HG03097 (cell line): ENCODE measurements at regions not wholly inside any gene's neighbourhood (a gene's known extent, or its start where the extent isn't known, plus 50 kb on each side); places are given as distances from the start of the nearest gene placed in this dataset.

Experiments
- ATAC-seq: cut with Tn5 transposase; IDR thresholded peaks from one replicate; pipeline ENCODE4 v1.9.1; 2021; ENCODE audit not compliant: unreplicated experiment, low FRiP score

DNA sequence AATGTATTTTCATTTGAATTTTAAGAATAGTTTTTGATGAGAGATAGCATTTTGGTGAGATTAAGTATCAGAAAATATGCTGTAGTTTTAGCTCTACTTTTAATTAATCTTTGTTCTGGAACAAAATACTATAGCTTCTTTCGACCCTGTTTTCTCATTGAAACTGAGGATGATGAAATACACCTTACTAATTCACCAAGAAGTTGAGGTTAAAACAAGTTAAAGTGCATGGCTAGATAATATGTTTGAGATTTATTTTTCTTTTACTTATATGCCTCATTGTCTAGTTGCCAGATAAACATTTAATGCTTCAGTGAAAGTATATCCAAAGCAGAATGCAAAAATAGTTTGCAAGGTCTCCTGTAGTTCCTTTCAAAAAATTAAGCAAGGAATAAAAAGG is 140.1 kb upstream of the KCNN2 start:
- no peak for ATAC-seq

DNA sequence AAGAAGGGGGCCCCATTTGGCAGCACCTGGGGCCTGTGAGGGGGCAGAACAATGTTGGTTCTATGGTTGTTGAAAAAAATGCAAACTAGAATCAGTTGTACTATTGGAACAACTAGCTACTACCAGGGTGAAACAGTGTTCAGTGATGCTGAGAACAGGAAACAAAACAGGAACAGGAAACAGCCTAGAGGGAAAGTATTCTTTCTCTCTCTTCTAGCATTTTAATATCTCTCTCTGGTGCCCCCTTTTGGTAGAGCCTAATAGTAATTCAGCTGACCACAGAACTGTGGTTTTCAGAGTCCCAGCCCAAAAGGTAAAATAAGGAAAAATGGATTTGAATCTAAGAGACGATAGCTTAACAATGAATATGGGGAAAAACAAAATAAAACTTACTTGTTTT is 138.0 kb upstream of the KCNN2 start:
- ATAC-seq: peak; percentile 70

DNA sequence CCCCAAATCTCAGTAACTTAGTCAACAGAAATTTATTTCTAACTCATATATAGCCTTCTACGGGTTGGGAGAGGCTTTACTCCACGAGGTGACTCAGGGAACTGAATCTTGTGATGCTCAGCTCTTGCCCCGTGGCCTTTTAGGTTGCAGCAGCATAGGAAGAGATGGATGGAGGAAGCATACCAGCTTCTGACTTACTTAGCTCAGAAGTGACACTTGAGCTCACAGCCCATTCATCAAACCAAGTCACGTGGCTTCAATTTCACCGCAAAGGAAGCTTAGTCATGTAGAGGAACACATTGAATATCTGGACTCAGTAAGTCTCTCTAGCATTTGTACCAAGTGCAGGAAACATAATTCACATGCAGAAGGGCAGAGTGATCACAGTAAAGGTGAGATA is 124.1 kb upstream of the KCNN2 start:
- ATAC-seq: no peak

- no peak for ATAC-seq
These were observed 123.0 kb upstream of the KCNN2 start for GRCh38 chr5:114238771-114239313.

GRCh38 chr5:114243281-114243971 is 118.4 kb upstream of the KCNN2 start:
- ATAC-seq: no peak

DNA sequence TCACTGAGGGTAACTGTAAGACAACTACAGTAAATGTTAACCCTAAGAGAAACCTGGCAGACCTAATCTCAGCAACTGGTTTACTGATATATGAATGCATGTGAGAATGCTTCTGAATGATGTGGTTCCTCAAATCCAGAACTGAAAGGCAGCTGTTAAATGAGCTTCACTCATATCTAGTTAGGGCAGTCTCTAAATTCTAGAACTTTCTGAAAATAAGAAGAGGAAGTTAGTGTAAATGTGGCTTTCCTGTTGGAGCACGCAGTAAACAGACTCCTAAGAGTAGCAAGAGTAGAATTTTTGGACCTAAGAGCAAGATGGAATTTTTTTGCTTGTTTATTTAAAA is 117.9 kb upstream of the KCNN2 start:
- no peak for ATAC-seq

DNA sequence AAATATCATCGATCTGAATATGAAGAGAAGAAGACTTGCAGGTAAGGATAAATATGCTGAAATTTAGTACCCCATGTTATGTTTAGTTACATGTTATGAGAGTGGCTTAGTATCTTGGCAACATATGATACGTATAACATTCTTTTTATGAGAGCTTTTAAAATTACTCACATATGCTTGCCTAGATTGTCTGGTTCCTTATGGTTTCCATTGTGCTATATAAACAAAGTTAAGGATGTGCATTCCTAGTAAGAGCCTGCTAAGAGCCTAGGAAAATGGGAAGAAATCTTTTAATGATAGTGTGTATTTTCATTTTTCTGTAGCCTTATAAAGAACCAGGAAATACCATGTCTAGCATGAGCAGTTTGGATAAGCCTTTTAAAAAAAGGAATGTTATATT is 112.0 kb upstream of the KCNN2 start:
- no peak for ATAC-seq

DNA sequence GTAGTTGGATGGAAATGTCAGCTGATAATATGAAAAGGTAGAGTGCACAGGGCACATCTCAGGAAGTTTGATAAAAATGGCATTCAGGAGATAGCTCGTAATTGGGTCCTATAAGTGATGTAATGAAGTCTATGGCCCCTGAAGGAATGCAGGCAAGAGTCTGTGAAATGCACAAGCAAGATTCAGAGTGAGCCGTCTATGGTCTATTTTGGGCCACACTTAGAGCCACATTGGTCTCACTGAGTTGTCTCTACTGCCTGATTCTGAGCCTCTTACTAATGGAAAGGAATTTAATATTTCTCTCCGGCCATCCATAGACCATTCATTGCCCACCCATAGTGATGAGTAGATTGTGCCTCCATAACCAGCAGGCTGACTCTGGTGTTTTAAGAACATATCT is 111.3 kb upstream of the KCNN2 start:
- no peak for ATAC-seq

DNA sequence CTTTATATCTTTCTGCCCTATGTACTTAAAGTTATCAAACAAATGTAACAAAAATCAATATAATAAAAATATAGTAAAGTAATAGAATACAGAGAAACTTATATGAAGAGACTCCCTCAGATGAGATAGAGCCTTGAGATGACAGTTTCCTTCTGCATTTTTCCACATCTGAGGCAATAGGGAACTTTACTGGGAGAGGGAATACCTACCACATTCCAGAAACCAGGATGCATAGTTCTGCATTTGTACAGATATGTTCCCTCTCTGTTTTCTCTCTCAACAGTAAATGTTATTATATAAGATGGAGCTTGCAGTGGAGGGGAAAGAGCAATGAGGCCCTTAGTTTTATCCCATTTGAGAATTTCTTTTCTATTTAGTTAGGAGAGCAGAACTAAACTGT is 109.6 kb upstream of the KCNN2 start:
- ATAC-seq: no peak

DNA sequence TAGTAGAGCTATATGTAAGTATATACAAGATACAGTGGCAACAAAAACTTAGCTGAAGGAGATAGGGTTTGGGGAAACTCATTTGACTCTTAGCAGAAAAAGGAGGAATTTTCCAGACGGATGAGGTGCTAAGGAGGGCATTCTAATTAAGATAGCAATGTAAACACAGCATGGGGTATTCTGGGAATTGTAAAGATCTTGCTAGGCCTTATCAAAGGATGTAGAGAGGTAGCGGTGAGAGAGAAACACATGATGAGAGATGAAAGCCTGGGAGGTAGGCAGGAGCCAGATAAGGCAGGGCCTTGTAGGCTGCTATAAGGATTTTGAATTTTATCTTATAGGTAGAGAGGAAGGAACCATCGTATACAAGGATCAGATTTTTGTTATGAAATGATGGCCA is 106.6 kb upstream of the KCNN2 start:
- ATAC-seq: no peak

GRCh38 chr5:114261989-114262388 is 99.9 kb upstream of the KCNN2 start:
- ATAC-seq: no peak

DNA sequence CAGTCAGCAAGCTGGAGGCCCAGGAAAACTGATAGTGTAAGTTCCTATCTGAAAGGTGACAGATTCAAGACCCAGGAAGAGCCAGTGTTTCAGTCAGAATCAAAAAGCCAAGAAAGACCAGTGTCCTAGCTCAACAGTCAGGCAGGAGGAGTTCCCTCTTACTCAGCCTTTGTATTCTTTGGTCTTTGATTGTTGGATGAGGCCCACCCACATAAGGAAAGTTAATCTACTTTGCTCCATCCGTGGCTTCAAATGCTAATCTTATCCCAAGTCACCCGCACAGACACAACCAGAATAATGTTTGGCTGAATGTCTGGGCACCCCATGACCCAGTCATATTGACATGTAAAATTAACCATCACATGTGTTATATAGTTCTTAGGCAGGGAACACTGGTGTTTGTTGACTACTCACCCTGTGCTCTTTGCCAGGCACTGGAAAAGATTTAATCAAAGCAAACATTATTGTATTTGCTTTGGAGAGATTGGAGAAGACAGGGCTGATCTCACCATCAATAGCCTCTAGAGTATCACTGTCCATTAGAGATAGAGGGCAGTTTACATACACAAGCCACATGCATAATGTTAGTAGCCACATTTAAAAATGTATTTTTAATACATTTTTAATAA is 96.3 kb upstream of the KCNN2 start:
- no peak for ATAC-seq

DNA sequence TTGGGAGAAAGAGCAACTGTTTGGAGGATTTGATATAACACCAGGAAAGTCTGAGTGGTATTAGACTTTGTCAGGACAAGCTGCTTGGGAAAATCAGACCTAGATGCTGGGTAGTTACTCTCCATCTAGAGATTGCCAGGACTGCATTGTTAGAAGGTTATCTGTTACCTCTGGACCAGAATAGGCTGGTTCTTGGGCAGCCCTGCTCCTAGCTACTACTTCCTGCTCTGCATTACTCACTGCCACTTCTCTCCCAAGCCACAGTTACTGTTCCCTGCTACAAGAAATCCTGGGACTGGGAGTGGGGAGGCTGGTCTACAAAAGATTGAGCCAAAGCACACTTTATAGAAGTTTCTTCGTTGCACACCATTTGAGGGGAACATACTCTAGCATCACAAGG is 95.5 kb upstream of the KCNN2 start:
- no peak for ATAC-seq

- no peak for ATAC-seq
These were observed 65.7 kb upstream of the KCNN2 start for GRCh38 chr5:114296191-114296590.

GRCh38 chr5:114297915-114298314 is 64.0 kb upstream of the KCNN2 start:
- ATAC-seq: no peak

DNA sequence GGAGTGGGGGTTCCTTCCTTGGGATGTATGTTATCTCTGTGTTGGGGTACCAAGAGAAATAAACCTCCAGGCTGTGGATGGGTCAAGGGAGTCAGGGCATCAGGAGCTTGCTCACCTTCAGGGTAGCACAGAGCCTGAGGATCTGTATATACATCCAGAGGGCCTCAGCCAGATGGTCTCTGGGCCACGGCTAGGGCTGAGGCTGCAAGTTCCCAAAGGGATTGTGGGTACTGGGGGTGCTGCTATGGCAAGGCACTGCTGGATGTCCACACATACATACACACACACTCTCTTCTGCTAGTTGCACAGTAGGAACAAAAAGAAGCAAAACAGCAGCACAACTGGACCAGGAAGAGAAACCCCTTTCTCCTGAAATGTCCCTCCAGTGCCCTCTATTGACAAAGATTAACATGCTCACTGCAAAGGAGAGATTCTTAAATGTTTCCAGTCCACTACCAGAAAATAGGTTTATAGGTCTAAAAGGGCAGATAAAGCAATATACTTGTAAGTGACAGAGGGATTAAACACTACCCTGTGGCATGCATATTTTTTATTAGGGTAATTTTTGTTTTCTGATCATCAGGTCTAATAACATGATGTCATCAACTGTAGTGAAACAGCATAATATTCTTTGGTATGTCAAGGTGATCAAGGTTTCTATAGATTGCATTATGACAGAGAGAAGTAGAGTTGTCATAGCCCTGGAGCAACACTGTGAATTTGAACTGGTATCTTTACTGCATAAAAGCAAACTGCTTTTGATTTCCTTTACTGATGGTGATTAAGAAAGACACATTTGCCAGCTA is 56.3 kb upstream of the KCNN2 start:
- ATAC-seq: no peak

DNA sequence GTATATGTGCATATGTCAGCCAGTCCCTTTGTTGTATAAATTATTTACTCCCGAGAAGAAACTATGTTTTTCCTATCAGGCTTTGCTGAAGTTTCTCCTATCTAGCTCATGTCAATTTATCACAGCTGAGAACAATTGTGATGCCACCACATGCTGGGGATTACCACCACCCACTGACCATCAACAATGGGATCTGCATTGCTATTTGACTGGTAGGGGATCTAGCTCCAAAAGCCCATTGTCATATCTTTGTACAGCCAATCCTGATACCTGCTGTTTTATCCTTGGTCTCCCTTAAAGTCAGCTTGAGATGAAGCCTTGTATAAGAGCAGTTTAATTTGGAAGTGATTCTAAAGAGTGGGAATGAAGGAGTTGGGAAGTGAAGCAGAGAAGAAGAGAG is 53.9 kb upstream of the KCNN2 start:
- no peak for ATAC-seq

- no peak for ATAC-seq
These were observed 53.4 kb upstream of the KCNN2 start for GRCh38 chr5:114308508-114308907.

GRCh38 chr5:114310666-114311065 is 51.2 kb upstream of the KCNN2 start:
- no peak for ATAC-seq

DNA sequence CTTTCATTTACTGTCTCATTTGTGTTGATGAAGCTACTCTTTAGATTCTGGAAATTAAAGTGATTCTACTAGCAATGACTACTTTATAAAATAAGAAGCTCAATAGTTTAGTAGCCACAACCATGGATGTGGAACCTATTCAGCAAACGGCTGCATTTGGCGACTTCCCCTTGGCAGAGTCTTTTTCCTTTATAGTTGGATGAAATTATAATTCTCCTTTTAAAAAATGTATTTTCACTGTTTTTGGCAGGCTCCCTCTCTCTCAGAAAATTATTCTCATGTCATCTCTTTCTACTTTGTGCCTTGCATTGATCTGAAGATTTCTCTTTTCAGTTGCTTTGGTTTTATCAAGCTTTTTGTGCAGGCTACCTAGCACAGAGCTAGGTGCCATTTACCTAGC is 50.6 kb upstream of the KCNN2 start:
- ATAC-seq: no peak

DNA sequence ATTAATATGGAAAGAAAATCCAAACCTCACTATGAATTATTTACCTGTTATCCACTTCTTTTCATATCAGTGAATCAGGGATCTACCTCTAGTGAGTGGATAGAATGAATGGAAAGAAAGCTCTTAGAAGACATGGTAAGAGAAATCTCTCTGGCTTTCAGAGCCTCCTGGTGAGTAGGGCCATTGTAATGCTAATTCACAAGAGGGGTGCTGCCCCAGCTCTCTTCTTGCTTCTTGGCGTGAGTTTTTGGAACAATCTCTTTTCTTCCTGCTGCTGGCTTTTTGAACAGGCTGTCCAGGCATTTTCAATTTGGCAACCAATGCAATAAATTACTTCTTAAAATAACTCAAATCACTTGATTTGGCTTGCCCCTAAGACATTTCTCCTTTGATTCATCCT is 49.9 kb upstream of the KCNN2 start:
- ATAC-seq: no peak
